Pancreas (tissue), 10 donors: ENCODE measurements at regions not wholly inside any gene's neighbourhood (a gene's known extent, or its start where the extent isn't known, plus 50 kb on each side); places are given as distances from the start of the nearest gene placed in this dataset.

Experiments used
- ATAC-seq, 4 donors: fragments of 200-7000 bp; cut with Tn5 transposase; one replicate each; pipeline versions ENCODE4 v1.8.0 to v1.9.1; 2020; ENCODE audit warnings: mild to moderate bottlenecking in 4 of 4, moderate library complexity in 4 of 4
- DNase-seq, 6 donors: peaks; one replicate each; pipeline ENCODE4 v3.0.0-alpha.2; 2020
- FAIRE-seq: peaks from 2 replicates; lab custom pipeline; 2012; peaks lifted over from hg19 to GRCh38; lab: Jason Lieb, UNC
- H3K27ac ChIP-seq, 4 donors: fragments of 200-600 bp; sonication (generic); 1 replicate in 3 of 4; 2 replicates in 1 of 4; pipeline versions ENCODE4 v1.5.0 to v1.8.0; 2020
- H3K27me3 ChIP-seq, 4 donors: fragments of 200-600 bp; one replicate each; pipeline ENCODE4 v1.8.0; 2021
- H3K36me3 ChIP-seq, 3 donors: fragments of 200-600 bp; sonication (generic) in 1 of 3; one replicate each; pipeline versions ENCODE4 v1.5.0 to v1.8.0; 2020 to 2021
- H3K4me1 ChIP-seq, 3 donors: fragments of 200-600 bp; one replicate each; pipeline ENCODE4 v1.8.0; 2021
- H3K4me3 ChIP-seq, 4 donors: fragments of 200-600 bp; sonication (generic) in 2 of 4; one replicate each; pipeline versions ENCODE4 v1.5.0 to v1.8.0; 2020 to 2021
- H3K9me3 ChIP-seq, 4 donors: fragments of 200-600 bp; one replicate each; pipeline ENCODE4 v1.8.0; 2021
- WGBS, 2 donors: extraction: QIAGEN DNeasy Blood & Tissue Kit; methylation state at CpG; one replicate each; pipeline ENCODE4 v1.1.7; 2013; 5-methylcytosine and 5-hydroxymethylcytosine counted together
- intact Hi-C, 3 donors: fragments of 100-400 bp; cut with DNase I; formaldehyde crosslinking; loops; one replicate each; pipeline versions ENCODE4 v1.11.1 to v1.14.2; 2022
- TF ChIP-seq, protein P1 (sequence below), 4 donors: fragments of 200-600 bp; sonication (generic) in 3 of 4; IDR thresholded peaks; one replicate each; pipeline versions ENCODE4 v1.5.0 to v1.8.0; 2021; ENCODE audit warnings: antibody characterized with exemption in 4 of 4
- donor health status: healthy with polysubstance abuse.
- donor health status: DM: no; HTN: no; CAD: no; lungs with moderate emphysema.
- donor health status: DM: no; HTN: no; CAD: no.
- donor health status: control.
- donor health status: control.
- donor health status: Bipolar disorder and iron deficiency.
- donor health status: DM: yes; HTN: yes; CAD: no.
- donor health status: DM: no; HTN: no; CAD: no.
- donor health status: DM: no; HTN: no; CAD: no.
- donor health status: DM: yes; HTN: yes; CAD: no.

DNA sequence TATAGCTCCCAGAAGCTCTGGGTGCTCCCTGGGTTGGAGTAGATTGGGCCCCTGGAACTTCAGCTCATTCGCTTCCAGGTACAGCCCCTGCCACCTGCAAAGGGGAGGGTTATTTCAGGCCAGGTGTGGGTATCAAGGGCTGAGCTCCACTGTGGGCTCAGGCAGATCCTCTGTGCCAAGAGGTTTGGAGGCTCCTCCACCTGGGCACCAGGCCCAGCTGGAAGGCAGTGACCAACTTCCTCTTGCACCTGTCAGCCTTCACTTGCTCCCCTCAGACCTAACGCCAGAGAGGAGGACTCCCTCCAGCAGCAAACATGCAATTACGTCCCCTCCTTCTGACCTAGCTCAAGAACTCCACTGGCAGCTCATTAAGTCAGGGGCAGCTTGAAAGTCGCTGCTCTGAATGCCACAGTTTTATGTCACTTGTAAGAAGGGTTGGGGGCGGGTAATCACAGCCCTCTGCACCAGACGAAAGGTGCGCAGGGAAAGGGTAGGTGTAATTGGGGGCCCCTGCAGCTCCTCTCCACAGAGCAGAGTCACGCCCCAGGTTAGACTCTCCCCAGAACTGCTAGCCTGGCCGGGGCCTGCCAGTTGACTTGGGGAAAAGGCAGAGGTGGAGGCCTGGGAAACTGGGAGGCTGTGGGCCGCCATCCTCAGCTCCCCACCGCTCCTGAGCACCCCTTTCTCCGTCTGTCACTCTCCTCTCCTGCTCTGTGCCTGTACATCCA, 125.0 kb upstream of the TMPRSS2 start:
- H3K27ac ChIP-seq = no peak overlapping the region
- H3K36me3 ChIP-seq = no peaks in the 10 kb centered on the region
- H3K9me3 ChIP-seq = no peaks in the 10 kb centered on the region
- FAIRE-seq = no peak
- H3K4me3 ChIP-seq = no peak overlapping the region
- peak in 2 of 6 donors; percentile 37 to 42 for DNase-seq
- peak; percentile 47 to 83 (median 72) for ATAC-seq
- H3K27me3 ChIP-seq = no peaks in the 10 kb centered on the region
- TF ChIP-seq, protein P1, sequence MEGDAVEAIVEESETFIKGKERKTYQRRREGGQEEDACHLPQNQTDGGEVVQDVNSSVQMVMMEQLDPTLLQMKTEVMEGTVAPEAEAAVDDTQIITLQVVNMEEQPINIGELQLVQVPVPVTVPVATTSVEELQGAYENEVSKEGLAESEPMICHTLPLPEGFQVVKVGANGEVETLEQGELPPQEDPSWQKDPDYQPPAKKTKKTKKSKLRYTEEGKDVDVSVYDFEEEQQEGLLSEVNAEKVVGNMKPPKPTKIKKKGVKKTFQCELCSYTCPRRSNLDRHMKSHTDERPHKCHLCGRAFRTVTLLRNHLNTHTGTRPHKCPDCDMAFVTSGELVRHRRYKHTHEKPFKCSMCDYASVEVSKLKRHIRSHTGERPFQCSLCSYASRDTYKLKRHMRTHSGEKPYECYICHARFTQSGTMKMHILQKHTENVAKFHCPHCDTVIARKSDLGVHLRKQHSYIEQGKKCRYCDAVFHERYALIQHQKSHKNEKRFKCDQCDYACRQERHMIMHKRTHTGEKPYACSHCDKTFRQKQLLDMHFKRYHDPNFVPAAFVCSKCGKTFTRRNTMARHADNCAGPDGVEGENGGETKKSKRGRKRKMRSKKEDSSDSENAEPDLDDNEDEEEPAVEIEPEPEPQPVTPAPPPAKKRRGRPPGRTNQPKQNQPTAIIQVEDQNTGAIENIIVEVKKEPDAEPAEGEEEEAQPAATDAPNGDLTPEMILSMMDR (IDR thresholded peaks at IDR 0.05) = no peak
- H3K4me1 ChIP-seq = no peaks in the 10 kb centered on the region
- intact Hi-C loops = no loop called here
- 71 to 72% methylated on average over 12 of the region's 12 CpGs for WGBS, 2 donors

DNA sequence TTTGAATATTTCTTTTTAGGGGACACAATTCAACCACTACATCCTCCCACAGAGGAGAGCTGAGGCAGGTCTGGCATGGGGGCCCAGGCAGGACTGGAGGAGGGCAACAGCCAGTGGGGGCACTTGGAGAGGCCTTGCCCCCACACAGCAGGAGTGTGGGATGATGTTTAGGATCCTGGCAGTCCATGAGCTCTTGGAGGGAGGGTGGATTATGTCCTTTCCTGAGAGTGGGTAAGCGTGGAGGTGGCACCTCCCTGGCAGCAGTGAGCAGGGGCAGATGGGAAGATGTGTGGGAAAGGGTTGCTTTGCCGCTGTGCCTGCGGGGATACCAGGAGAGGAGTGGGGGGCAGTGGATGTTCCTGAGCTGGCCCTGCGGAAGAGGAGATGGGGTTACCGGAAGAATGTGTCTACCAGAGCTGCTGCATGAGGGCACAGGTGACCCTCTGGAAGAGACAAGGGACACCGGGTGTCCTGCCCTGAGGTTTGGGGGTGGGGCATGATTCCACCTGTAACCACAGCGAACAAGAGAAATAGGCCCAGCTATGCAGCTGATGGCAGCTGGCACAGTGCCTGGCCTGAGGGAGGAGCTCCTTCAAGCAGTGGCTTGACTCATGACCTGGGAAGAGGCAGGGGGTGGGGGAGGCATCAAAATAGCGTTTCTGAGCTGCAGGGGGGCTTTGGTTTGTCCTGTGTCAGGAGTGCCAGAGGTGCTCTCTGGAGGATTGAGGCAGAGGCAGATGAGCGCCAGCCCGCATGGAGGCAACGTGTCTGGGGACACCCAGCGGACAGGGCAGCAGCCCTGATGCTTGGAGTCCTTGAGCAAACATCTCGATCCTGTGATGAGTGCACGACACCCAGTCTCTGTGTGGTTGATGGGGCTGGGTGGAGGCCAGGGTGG, 123.9 kb upstream of the TMPRSS2 start:
- TF ChIP-seq, protein P1 (IDR thresholded peaks at IDR 0.05) = no peak
- Histone ChIP-seq H3K36me3 (no peaks in the 10 kb centered on the region), H3K4me1 (no peaks in the 10 kb centered on the region), H3K4me3 (no peak overlapping the region), H3K9me3 (no peaks in the 10 kb centered on the region), H3K27ac (no peak overlapping the region), H3K27me3 (no peaks in the 10 kb centered on the region)
- FAIRE-seq = no peak
- DNase-seq = peak in 5 of 6 donors; percentile 62 to 82 (median 74)
- WGBS, 2 donors = 72 to 74% methylated on average over 14 of the region's 14 CpGs
- ATAC-seq = peak; percentile 67 to 82 (median 76)
- intact Hi-C loops = no loop called here

DNA sequence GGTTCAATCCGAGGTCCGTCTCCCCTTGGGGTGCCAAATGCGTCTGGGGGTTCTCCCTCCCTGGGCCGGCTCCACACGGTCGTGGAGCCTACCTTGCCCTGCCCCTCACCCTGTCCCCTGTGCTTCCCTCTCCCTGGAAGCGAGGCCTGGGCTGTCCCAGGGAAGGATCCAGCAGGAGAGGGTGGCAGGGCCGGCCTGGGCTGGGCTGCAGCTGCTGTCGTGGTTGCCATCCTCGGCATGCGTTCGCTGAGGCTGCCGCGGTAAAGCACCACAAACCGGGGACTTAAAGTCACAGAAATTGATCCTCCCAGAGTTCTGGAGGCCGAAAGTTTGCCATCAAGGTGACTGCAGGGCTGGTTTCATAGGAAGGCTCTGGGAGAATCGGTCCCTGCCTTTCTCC, 123.0 kb upstream of the TMPRSS2 start:
- Histone ChIP-seq H3K4me3 (no peak overlapping the region), H3K36me3 (no peaks in the 10 kb centered on the region), H3K27me3 (no peaks in the 10 kb centered on the region), H3K27ac (no peak overlapping the region), H3K4me1 (no peaks in the 10 kb centered on the region), H3K9me3 (no peaks in the 10 kb centered on the region)
- intact Hi-C loops = no loop called here
- WGBS, 2 donors = 90 to 93% methylated on average over 16 to 17 of the region's 17 CpGs
- FAIRE-seq = no peak
- no peak for DNase-seq
- TF ChIP-seq, protein P1 (IDR thresholded peaks at IDR 0.05) = no peak
- no peak for ATAC-seq

DNA sequence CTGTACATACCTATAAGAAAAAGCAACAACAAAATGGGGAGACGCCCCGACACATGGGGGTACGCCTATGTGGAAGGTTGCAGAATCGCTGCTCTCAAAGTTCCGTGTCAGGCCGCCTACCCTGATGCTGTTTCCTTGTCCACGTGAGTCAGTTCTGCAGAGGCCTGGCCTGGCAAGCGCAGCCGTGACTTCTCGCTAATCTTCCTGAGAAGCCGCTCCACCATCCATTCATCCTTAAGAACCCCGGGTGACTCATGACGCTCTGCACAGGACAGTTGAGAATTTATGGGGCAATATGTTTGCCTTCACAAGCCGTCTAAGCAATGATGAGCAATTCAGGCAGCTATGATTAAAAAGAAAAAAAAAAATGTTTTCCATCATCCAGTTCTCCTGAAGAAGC, 122.3 kb upstream of the TMPRSS2 start:
- intact Hi-C loops = no loop called here
- no peak for ATAC-seq
- Histone ChIP-seq H3K9me3 (no peaks in the 10 kb centered on the region), H3K27ac (no peak overlapping the region), H3K27me3 (no peaks in the 10 kb centered on the region), H3K4me3 (no peak overlapping the region), H3K4me1 (no peaks in the 10 kb centered on the region), H3K36me3 (no peaks in the 10 kb centered on the region)
- TF ChIP-seq, protein P1 (IDR thresholded peaks at IDR 0.05) = no peak
- 93 to 94% methylated on average over 14 of the region's 14 CpGs for WGBS, 2 donors
- no peak for FAIRE-seq
- DNase-seq = no peak
